ENCODE measurements at regions not wholly inside any gene's neighbourhood (a gene's known extent, or its start where the extent isn't known, plus 50 kb on each side); places are given as distances from the start of the nearest gene placed in this dataset.
"Not testable (repeated sequence)": the region's sequence is repeated elsewhere in the genome, so short reads cannot be mapped to it uniquely, and the experiment has no call there.

GRCh38 chr9:16282718-16283117 is 587.8 kb downstream of the BNC2 start:
- no peak for DNase-seq

GRCh38 chr9:16286160-16286559 is 584.3 kb downstream of the BNC2 start:
- no peak for DNase-seq

- DNase-seq, result peak; percentile 65 to 77 (median 69)
These were observed 580.8 kb downstream of the BNC2 start for GRCh38 chr9:16289639-16290038.

- DNase-seq, result peak in 2 of 3 donors; percentile 4 to 25
These were observed 580.3 kb downstream of the BNC2 start for GRCh38 chr9:16290169-16290568.

DNA sequence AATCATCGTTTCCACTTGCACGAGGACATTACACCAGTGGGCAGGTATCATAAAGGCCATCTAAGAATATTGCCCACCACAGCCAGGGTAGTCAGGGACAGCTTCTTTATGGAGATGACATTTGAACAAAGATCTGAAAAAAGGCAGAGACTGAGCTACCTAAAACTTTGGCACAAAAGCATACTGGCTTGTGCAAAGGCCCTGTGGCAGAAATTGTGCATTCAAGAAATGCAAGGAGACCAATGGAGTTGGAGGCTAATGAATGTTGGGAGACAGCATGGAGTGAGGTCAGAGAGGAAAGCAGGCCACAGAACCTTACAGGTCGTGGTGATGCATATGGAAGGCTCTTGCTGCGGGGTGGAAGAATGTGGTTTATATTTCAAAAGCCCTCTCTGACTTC is 578.5 kb downstream of the BNC2 start:
- DNase-seq, result no peak

GRCh38 chr9:16293610-16294009 is 576.9 kb downstream of the BNC2 start:
- DNase-seq, result no peak

GRCh38 chr9:16294133-16294770 is 576.2 kb downstream of the BNC2 start:
- no peak for DNase-seq

- DNase-seq, result not testable (repeated sequence)
These were observed 575.5 kb downstream of the BNC2 start for GRCh38 chr9:16294940-16295339.

DNA sequence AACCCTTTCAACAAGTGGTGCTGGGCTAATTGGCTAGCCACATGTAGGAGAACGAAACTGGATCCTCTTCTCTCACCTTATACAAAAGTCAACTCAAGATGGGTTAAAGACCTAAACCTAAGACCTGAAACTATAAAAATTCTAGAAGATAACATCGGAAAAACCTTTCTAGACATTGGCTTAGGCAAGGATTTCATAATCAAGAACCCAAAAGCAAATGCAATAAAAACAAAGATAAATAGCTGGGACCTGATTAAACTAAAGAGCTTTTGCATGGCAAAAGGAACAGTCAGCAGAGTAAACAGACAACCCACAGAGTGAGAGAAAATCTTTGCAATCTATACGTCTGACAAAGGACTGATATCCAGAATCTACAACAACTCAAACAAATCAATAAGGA is 571.1 kb downstream of the BNC2 start:
- DNase-seq, result not testable (repeated sequence)

DNA sequence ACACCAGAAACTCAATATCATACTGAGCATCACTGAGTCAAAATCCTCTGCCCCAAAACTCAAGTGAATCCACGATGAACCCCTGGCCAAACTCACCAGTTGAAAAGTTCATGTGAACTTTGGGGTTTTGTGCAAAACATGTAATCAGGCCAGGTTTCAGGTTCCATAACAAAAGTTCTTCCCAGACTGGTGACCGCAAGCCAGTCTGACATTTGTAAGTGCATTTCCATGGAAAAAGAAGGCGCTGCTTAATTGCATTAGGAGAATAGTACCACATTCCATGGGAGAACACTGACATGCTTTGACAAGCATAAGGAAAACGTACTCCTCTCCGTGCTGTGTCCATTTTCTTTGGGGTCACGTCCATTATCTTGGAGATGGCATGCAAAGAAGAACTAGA is 567.0 kb downstream of the BNC2 start:
- no peak for DNase-seq

DNA sequence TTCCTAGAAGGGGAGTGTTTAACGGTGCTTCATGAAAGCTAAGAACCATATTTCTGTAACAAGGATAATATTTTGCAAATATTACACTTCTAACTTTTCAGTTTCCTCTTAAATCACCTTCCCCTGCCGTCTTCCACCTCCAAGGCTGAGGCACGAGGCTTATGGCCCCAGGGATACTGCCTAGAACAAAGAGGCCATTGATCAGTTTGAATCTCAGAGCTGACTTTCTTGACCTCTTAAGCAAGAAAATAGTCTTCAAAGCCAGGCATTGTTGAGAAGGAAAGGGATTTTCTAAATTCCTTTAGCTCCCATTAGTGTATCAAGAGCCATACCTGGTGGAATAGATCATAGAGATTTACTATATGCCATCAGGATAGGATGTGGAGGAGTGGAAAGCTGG is 566.2 kb downstream of the BNC2 start:
- no peak for DNase-seq

DNA sequence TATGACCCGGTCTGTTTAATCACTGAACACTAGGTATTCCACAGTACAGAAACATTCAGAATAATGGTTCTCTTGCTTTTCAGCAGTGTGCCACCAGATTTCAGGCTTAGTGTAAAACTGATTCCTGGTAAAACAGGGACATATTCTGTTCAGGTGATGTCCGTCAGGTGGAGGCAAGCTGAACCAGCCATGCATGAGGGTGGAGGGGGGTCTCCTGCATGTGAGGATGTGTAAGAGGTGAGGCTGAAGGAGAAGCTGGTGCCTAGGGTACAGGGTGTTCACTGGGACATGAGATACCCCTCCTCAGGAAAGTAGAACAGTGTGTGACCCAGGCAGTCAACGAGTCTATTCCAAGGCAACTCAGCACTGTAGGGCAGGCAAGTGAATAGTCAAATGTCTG is 563.9 kb downstream of the BNC2 start:
- DNase-seq, result no peak

GRCh38 chr9:16307626-16308195 is 562.8 kb downstream of the BNC2 start:
- no peak for DNase-seq

DNA sequence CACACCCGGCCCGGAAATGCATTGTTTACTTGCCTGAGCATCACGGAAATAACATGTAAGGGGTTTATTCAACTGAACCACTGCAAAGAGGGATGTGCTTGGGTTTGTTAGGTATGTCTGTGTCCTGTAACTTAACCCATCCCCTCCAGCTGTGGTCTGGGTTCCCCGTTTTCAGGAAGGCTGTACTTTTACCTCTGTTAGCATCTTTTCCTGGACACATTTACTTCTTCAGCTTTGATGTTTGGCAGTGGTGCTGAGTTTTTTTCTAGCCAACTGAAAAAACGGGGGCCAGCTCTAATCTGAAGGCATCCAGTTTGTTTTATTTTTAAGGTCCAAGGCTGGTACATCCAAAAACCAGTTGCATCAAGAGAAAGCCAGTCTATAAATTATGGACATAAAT is 561.8 kb downstream of the BNC2 start:
- no peak for DNase-seq

DNA sequence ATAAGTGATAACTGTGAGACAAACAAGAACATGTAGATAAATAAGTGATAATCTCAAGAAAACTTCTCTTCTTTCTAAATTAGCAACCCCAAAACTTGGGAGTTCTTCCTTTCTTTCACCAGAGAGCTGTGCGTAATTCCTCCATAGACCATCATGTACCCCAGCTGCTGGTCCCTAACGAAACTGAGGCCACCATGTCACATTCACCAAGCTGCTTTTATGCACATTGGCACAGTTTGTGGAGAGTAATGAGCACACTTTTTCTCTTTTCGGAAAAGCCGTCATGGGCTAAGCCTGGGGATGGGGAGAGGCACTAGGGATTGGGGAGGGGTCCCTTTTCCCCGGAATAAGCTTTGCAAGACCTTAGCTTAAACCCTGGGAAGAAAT is 561.4 kb downstream of the BNC2 start:
- no peak for DNase-seq

GRCh38 chr9:16309469-16310271 is 560.8 kb downstream of the BNC2 start:
- no peak for DNase-seq

GRCh38 chr9:16310278-16311110 is 560.0 kb downstream of the BNC2 start:
- no peak for DNase-seq

DNA sequence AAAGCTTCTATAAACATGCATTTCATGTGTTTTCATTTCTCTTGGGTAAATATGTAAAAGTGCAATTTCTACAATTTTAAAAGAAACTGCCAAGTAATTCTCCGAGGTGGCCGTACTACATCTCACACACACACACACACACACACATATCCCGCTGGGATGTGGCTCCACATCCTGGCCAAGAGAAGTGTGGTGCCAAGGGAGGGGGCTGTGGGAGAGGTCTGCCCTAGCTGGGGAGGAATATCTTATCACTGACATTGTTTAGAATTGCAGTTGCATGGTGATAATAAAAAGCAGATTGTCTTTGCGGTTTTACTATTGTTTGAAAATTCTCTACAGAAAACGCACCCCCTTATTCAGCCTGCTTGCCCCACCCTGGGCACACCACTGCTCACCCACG is 558.4 kb downstream of the BNC2 start:
- no peak for DNase-seq

DNA sequence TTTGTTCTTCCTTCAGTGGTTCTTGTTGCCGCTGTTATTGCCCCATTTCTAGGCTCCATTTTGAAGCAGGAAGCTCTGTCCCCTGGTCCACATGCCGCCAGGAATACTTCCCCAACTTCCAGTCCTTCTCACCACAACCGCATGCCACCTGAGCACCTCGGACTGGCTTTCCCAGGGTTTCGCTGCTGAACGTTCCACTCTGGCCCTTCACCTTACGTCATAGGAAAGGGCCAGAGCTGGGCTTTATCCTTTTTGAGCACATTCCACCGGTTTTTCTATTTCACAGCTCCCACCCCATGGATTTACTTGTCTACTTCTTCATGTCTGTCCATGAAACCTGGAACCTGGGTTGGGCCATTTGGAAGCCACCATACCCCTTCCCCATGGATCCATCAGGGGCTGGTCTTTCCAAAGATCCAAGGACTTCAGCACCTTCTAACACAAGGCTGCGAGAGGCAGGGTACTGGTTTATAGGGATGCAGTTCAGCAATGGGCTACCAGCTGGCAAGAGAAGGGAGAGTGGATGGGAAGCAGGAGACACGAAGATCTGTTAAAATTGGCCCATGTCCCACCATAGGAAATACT is 557.4 kb downstream of the BNC2 start:
- no peak for DNase-seq

DNA sequence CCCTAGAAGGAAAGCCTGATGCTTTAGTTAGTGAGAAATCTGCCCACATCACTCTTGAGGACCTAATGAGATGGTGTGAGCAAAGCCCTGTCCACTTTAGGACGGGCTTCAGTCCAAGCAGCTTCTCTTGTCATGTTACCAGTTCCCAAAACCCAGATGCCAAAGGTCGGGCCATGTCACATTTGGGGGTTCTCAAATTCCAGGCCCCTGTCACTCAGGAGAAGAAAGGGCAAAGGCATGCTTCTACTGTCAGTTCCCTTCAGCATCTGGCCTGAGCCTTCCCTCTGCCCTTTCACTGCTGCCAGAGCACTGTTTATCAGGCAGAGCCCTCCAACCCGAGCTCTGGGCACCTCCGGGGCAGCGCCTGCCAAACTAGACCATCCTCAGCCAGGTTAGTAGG is 556.0 kb downstream of the BNC2 start:
- no peak for DNase-seq

GRCh38 chr9:16315720-16316119 is 554.8 kb downstream of the BNC2 start:
- no peak for DNase-seq

GRCh38 chr9:16316456-16316855 is 554.0 kb downstream of the BNC2 start:
- DNase-seq, result no peak
